COR-L47 (cell line): ENCODE measurements at regions not wholly inside any gene's neighbourhood (a gene's known extent, or its start where the extent isn't known, plus 50 kb on each side); places are given as distances from the start of the nearest gene placed in this dataset.
"Not testable (repeated sequence)": the region's sequence is repeated elsewhere in the genome, so short reads cannot be mapped to it uniquely, and the experiment has no call there.

Experiments
- DNase-seq: peaks from one replicate; lab custom pipeline; 2025; lab: John Stamatoyannopoulos, UW

GRCh38 chr1:221527886-221528624, 213.8 kb downstream of the DUSP10 start:
- no peak for DNase-seq

DNA sequence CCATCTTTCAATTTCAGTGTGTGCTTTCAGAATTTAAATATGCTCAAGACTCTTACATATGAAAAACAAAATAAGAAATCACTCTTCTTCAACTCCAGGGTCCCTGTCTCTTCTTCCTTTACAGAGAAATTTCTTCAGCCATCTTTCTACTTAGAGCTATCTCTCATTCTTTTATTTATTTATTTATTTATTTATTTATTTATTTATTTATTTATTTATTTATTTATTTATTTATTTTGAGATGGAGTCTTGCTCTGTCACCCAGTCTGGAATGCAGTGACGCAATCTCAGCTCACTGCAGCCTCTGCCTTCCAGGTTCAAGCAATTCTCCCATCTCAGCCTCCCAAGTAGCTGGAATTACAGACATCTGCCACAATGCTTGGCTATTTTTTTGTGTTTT, 211.7 kb downstream of the DUSP10 start:
- not testable (repeated sequence) for DNase-seq

GRCh38 chr1:221530791-221531190, 211.1 kb downstream of the DUSP10 start:
- DNase-seq: no peak

DNA sequence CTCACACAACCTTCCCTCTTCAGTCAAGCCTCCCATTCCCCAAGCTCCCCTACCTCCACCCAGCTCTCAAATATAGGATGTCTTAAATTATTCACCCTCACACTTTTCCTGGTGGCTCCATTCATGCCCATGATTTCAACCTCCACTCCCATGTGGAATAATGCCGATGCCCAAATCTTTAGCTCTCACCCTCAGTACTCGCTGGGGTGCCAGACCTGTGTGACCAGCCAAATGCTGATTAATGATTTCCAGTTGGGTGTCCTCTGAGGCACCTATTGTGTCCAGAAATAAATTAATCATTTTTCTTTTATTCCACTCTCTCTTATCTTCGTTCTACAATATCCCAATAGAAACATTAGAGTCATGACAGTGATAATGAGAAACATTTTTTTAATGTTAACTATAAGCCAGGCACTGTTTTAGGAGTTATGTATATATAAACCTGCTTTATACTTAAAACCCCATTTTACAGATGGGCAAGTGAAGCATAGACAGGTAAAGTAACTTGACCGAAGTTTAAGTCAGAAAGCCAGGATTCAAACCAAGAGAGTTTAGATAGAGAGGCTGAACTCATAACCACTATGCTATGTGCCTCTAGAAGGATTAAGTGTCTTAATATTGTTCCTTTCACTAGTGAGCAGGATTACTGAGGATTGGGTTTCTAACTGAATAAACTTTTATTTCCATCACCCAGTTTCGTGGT, 209.7 kb downstream of the DUSP10 start:
- DNase-seq: no peak

DNA sequence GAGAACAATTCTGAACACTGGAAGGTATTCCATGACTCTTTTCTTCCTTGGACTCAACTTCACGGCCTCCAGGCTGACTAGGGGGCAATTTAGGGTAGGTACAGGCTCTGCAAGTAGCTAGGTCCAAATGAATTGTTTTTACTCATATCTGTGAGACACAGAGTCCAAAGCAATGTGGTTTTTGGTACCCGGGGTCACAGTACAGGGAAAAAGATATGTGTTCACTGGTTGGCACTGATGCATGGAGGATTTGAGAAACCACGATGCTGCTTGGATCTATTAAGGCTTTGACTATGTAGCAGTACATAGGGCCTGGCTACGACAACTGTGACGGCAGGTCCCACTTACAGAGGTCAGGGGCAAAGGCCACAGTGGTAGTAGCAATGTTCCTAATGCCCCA, 200.6 kb downstream of the DUSP10 start:
- no peak for DNase-seq

DNA sequence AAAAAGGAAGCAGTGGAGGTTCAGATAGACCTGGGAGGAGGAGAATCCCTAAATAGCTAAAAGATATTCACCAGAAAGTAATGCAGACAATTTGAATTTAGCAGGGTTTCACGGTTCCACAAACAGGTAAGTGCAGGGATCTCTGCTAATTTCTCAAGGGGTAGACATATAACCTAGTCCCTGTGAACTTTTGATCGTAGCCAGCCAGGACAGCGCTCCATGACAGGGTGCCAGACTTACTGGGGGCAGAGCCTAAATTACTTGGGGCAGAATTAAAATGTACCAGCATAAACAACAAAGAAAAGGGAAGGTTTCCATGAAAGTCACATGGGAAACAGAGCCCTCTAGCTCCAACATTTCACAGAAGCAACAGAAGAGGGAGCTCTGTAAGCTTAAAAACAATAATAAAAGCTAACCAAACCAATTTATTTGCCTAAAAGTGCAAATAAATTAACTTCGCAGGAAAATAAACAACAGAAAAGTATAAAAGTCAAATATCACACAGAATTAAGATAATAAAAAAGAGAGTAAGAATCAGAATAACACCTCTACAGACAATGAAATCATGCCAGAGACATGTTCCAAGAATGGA, 198.3 kb downstream of the DUSP10 start:
- no peak for DNase-seq

- DNase-seq: no peak
Measured at GRCh38 chr1:221548942-221549341, 192.9 kb downstream of the DUSP10 start.

DNA sequence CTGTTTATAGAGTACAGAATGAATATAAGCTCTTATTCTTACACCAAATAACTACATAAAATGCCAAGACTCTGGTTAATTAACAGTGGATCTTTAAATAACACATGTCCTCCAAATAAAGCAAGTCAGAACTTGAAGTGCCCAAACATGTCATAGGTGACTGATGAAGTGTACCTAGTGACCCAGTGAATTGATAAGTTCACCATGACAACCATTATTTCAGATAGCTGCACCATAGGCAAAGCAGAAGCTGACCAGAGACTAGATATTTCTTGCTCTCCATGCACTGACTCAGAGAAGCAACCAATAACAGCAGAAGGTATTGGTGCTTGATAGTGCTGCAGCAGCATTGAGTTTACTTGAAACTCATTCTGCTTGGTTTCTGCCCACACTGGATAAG, 192.1 kb downstream of the DUSP10 start:
- no peak for DNase-seq

GRCh38 chr1:221552792-221553191, 189.1 kb downstream of the DUSP10 start:
- DNase-seq: not testable (repeated sequence)

DNA sequence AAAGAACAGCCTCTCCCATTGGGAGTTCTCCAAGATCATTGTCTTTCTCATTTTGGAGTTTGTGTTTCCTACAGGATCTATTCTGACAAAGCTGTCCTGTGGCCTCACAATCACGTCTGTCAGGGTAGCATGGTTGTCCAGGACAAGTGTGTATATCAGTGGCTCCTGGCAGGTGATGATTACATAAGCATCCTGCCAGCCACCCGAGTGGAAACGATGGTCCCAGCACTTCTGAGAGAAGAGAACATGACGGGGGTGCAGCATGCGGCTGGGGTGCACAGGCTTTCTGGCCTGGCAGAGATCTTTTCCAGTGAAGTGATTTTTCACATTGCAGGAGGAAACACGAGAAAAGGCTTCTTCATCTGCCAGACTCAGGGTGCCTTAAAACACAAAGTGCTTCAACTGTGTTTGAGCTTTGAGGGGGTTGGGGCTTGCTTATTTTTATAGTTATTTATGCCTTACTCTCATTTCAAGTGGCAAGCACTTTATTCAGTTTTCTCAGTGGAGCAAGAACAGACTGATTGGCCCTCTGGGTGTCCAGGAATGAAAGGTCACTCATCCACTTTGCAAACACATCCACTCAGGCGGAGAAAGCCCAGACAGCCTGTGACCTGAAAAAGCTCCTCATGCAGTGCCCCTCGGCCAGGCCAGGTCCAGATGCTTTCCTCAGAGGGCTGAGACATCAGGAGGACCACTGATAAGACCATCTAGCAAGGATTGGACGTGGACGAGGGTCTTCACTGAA, 186.0 kb downstream of the DUSP10 start:
- DNase-seq: no peak

GRCh38 chr1:221556435-221556834, 185.5 kb downstream of the DUSP10 start:
- DNase-seq: no peak

GRCh38 chr1:221557013-221557412, 184.9 kb downstream of the DUSP10 start:
- DNase-seq: no peak

- no peak for DNase-seq
Measured at GRCh38 chr1:221558396-221558795, 183.5 kb downstream of the DUSP10 start.

GRCh38 chr1:221559911-221560310, 182.0 kb downstream of the DUSP10 start:
- DNase-seq: no peak

GRCh38 chr1:221562542-221563475, 179.1 kb downstream of the DUSP10 start:
- DNase-seq: no peak

GRCh38 chr1:221563476-221563921, 178.4 kb downstream of the DUSP10 start:
- DNase-seq: no peak

DNA sequence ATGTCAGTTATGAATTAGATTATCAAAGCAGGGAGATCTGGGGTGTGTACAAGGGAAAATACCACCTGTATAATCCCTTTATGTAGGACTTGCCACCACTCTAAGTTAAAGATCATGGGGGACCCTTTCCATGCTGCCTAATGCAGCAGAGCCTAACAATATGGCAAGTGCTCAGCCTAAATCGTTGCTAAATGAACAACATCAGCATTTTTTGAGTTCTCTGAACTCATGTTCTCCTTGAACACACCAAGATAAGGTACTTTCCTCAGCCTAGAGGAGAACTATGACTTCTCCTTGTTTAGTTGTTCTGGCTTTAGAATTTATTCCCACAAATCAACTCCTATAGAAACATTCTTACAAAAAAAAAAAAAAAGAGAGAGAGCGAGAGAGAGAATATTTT, 177.0 kb downstream of the DUSP10 start:
- no peak for DNase-seq

DNA sequence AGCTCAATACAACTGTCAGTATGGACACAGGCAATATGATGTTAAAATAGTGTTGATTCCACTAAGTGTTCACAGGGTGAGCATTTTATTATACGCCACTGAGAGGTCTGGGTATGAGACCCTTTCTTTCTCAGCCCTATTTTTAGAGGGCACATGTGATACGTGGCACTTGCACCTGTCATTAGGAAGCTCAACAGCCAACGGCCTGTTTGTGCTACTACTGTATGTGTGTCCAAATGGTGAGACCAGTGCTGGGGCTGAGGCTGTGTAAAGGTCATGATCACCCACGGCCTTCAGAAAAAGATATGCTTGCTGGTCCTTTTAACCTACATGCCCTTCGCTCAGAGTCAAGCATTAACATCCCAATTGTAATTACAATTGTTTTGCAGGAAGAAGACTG, 176.2 kb downstream of the DUSP10 start:
- DNase-seq: no peak

- DNase-seq: no peak
Measured at GRCh38 chr1:221567859-221568507, 173.9 kb downstream of the DUSP10 start.

GRCh38 chr1:221573756-221574155, 168.1 kb downstream of the DUSP10 start:
- no peak for DNase-seq

DNA sequence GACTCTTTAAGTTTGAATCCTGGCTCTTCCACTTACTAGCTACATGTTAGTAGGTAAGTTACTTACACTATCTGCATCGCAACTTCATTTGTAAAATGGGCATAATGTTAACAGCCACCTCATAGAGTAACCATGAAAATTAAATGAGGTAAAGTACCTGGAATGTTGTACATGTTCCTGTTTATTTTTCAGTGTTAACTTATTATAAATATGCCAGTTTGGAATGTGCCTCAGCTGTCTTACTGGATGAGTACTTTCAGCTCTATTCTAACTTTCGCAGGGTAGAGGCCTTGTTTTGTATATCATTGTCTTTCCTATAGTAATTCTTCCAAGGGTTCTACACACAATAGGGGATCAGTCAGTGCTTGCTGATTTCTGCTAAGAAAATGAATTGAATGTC, 167.4 kb downstream of the DUSP10 start:
- no peak for DNase-seq
